ENCODE measurements at regions not wholly inside any gene's neighbourhood (a gene's known extent, or its start where the extent isn't known, plus 50 kb on each side); places are given as distances from the start of the nearest gene placed in this dataset.

GRCh38 chr5:143648696-143649095 is 163.3 kb upstream of the HMHB1 start:
- Mint-ChIP-seq H3K4me3 (no peak overlapping the region), H3K4me1 (peaks cover 10% of the 10 kb centered on the region), H3K36me3 (no peaks in the 10 kb centered on the region), H3K27ac (no peak overlapping the region), H3K9me3 (peaks cover 0 to under 1% (median 0%) of the 10 kb centered on the region in 7 donors), H3K27me3 (ENCODE audit: low read depth in 3 of 3) (no peaks in the 10 kb centered on the region)
- Histone ChIP-seq H2AFZ (ENCODE audit: insufficient read depth, low read depth, low read length, poor library complexity, severe bottlenecking) (no peak overlapping the region), H3K4me3 (replicated peaks in 1 of 3; ENCODE audit: low read depth in 2 of 3, low read length in 3 of 3) (no peak overlapping the region), H3K27ac (ENCODE audit: low read depth in 1 of 2, low read length in 2 of 2) (no peak overlapping the region), H3K9ac (ENCODE audit: insufficient read depth, low read length, poor library complexity, severe bottlenecking) (no peak overlapping the region), H4K20me1 (ENCODE audit: insufficient read depth, low read length) (no peaks in the 10 kb centered on the region), H3K79me2 (ENCODE audit: insufficient read depth, low read length) (no peaks in the 10 kb centered on the region), H3K36me3 (replicated peaks in 1 of 2; ENCODE audit: control insufficient read depth in 1 of 2, insufficient read depth in 2 of 2, low read length in 2 of 2) (no peaks in the 10 kb centered on the region), H3K4me2 (replicated peaks; ENCODE audit: extremely low read depth, low read length, poor library complexity, severe bottlenecking) (no peak overlapping the region), H3K27me3 (ENCODE audit: control insufficient read depth in 2 of 2, insufficient read depth in 2 of 2, low read length in 2 of 2) (no peaks in the 10 kb centered on the region), H3K9me3 (replicated peaks in 1 of 2; ENCODE audit: control insufficient read depth in 1 of 2, insufficient read depth in 1 of 2, low read length in 2 of 2) (no peaks in the 10 kb centered on the region), H3K4me1 (ENCODE audit: control insufficient read depth in 1 of 2, insufficient read depth in 2 of 2, low read length in 2 of 2) (no peaks in the 10 kb centered on the region)
- intact Hi-C loops (cut with micrococcal nuclease), result no loop called here
- WGBS (ENCODE audit: insufficient coverage), result 90% methylated on average over 2 of the region's 2 CpGs
- DNase-seq, result peak in 1 of 3 donors; percentile 12
- no peak for TF ChIP-seq CTCF (IDR thresholded peaks at IDR 0.05)

GRCh38 chr5:143646961-143647360 is 165.0 kb upstream of the HMHB1 start:
- intact Hi-C loops (cut with micrococcal nuclease), result no loop called here
- Mint-ChIP-seq H3K27me3 (ENCODE audit: low read depth in 3 of 3) (no peaks in the 10 kb centered on the region), H3K4me3 (no peak overlapping the region), H3K9me3 (no peaks in the 10 kb centered on the region), H3K27ac (no peak overlapping the region), H3K4me1 (peaks cover 10% of the 10 kb centered on the region), H3K36me3 (no peaks in the 10 kb centered on the region)
- 95% methylated on average over 8 of the region's 14 CpGs for WGBS (ENCODE audit: insufficient coverage)
- DNase-seq, result no peak
- Histone ChIP-seq H3K27me3 (ENCODE audit: control insufficient read depth in 2 of 2, insufficient read depth in 2 of 2, low read length in 2 of 2) (no peaks in the 10 kb centered on the region), H3K9ac (ENCODE audit: insufficient read depth, low read length, poor library complexity, severe bottlenecking) (no peak overlapping the region), H3K79me2 (ENCODE audit: insufficient read depth, low read length) (no peaks in the 10 kb centered on the region), H3K4me2 (replicated peaks; ENCODE audit: extremely low read depth, low read length, poor library complexity, severe bottlenecking) (no peak overlapping the region), H4K20me1 (ENCODE audit: insufficient read depth, low read length) (no peaks in the 10 kb centered on the region), H3K9me3 (replicated peaks in 1 of 2; ENCODE audit: control insufficient read depth in 1 of 2, insufficient read depth in 1 of 2, low read length in 2 of 2) (no peaks in the 10 kb centered on the region), H3K4me3 (replicated peaks in 1 of 3; ENCODE audit: low read depth in 2 of 3, low read length in 3 of 3) (no peak overlapping the region), H2AFZ (ENCODE audit: insufficient read depth, low read depth, low read length, poor library complexity, severe bottlenecking) (no peak overlapping the region), H3K4me1 (ENCODE audit: control insufficient read depth in 1 of 2, insufficient read depth in 2 of 2, low read length in 2 of 2) (no peaks in the 10 kb centered on the region), H3K36me3 (replicated peaks in 1 of 2; ENCODE audit: control insufficient read depth in 1 of 2, insufficient read depth in 2 of 2, low read length in 2 of 2) (no peaks in the 10 kb centered on the region), H3K27ac (ENCODE audit: low read depth in 1 of 2, low read length in 2 of 2) (no peak overlapping the region)
- TF ChIP-seq CTCF (IDR thresholded peaks at IDR 0.05), result no peak
